Psoas muscle (tissue), 7 donors: ENCODE measurements at regions not wholly inside any gene's neighbourhood (a gene's known extent, or its start where the extent isn't known, plus 50 kb on each side); places are given as distances from the start of the nearest gene placed in this dataset.

Source experiments
- ATAC-seq, 4 donors: fragments of 200-7000 bp; cut with Tn5 transposase; one replicate each; pipeline ENCODE4 v1.9.1; 2020; ENCODE audit warnings: moderate library complexity in 3 of 4, mild to moderate bottlenecking in 2 of 4
- DNase-seq, 2 donors: peaks; one replicate each; pipeline ENCODE4 v3.0.0-alpha.2; 2020
- H3K27ac ChIP-seq: fragments of 200-600 bp; one replicate; pipeline ENCODE4 v1.8.0; 2022
- H3K27me3 ChIP-seq, 3 donors: fragments of 200-600 bp in 1 of 3; one replicate each; pipeline versions ENCODE4 v1.6.1 to v1.8.0; 2013 to 2022; ENCODE audit warnings: low read length in 2 of 3, mild to moderate bottlenecking in 2 of 3, moderate library complexity in 1 of 3; ENCODE audit not compliant: insufficient read depth in 3 of 3
- H3K36me3 ChIP-seq, 2 donors: fragments of 200-600 bp in 1 of 2; one replicate each; pipeline versions ENCODE4 v1.6.1 to v1.8.0; 2013 to 2022; ENCODE audit warnings: low read depth in 1 of 2, mild to moderate bottlenecking in 1 of 2, moderate library complexity in 1 of 2; ENCODE audit not compliant: insufficient read depth in 1 of 2
- H3K4me1 ChIP-seq: fragments of 200-600 bp; one replicate; pipeline ENCODE4 v1.8.0; 2022
- H3K4me3 ChIP-seq: fragments of 200-600 bp; one replicate; pipeline ENCODE4 v1.8.0; 2022; ENCODE audit warnings: mild to moderate bottlenecking
- H3K9me3 ChIP-seq: fragments of 200-600 bp; one replicate; pipeline ENCODE4 v1.8.0; 2022
- whole genome bisulfite sequencing, 3 donors: extraction: QIAGEN DNeasy Blood & Tissue Kit; methylation state at CpG; one replicate each; pipeline versions ENCODE4 v1.1.6 to v1.1.7; 2013; 5-methylcytosine and 5-hydroxymethylcytosine counted together
- intact Hi-C, 2 donors: fragments of 100-400 bp; cut with DNase I; formaldehyde crosslinking; loops; one replicate each; pipeline versions ENCODE4 v1.11.0 to v1.14.2; 2022
- TF ChIP-seq, protein P1 (sequence below): fragments of 200-600 bp; IDR thresholded peaks from one replicate; pipeline ENCODE4 v1.8.0; 2022; ENCODE audit warnings: antibody characterized with exemption
- donor health status: healthy with polysubstance abuse.
- donor health status: DM: no; HTN: no; CAD: no; lungs with moderate emphysema.
- donor health status: Bipolar disorder and iron deficiency.
- donor health status: healthy.
- donor health status: DM: yes; HTN: yes; CAD: no.
- donor health status: DM: no; HTN: no; CAD: no.
- donor health status: DM: yes; HTN: yes; CAD: no.

DNA sequence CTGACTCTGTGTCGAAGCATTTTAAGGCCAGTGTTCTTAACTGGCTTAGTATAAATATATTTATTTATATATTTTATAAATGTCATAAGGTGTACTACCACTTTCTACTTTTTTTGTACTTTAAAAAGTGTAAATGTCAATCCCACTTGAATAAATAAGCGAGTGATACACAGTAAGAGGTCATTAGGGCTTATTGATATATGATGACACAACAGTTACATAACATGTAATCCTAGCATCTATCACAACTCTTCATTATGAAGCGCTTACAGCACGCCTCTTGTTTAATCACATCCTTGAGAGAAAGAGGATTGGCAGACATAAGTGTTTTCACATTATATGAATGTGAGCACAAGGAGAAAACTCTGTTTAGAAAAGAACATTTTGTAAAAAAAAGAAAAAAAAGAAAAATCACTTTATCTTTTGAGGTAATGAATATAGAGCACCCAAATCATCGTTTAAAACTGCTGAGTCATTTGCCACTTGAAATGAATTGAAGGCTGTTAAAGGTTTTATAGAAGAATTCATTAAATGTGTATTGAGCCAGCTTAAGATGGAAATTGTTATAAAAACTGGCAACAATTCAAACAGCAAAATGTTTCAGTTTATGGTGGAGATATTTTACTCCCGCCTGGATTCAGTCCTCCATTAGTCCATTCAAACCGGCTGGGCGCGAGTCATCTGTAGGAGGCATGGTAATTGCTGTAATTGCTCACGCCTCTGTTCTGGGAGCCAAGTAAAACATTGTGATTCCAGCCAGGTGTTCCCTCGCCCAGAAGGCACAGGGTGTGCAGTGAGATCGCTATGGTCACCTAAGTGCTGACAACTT lies 627.3 kb upstream of the KIRREL3 start:
- Histone ChIP-seq H3K4me3 (no peak overlapping the region), H3K4me1 (no peaks in the 10 kb centered on the region), H3K27ac (no peak overlapping the region), H3K27me3 (no peaks in the 10 kb centered on the region), H3K36me3 (no peaks in the 10 kb centered on the region), H3K9me3 (no peaks in the 10 kb centered on the region)
- 45 to 52% (median 51%) methylated on average over 12 of the region's 12 CpGs for WGBS, 3 donors
- TF ChIP-seq, protein P1, sequence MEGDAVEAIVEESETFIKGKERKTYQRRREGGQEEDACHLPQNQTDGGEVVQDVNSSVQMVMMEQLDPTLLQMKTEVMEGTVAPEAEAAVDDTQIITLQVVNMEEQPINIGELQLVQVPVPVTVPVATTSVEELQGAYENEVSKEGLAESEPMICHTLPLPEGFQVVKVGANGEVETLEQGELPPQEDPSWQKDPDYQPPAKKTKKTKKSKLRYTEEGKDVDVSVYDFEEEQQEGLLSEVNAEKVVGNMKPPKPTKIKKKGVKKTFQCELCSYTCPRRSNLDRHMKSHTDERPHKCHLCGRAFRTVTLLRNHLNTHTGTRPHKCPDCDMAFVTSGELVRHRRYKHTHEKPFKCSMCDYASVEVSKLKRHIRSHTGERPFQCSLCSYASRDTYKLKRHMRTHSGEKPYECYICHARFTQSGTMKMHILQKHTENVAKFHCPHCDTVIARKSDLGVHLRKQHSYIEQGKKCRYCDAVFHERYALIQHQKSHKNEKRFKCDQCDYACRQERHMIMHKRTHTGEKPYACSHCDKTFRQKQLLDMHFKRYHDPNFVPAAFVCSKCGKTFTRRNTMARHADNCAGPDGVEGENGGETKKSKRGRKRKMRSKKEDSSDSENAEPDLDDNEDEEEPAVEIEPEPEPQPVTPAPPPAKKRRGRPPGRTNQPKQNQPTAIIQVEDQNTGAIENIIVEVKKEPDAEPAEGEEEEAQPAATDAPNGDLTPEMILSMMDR, result no peak
- DNase-seq (peak in 1 of 2 donors; percentile 17), ATAC-seq (peak in 1 of 4 donors; percentile 60)
- intact Hi-C loops, result no loop called here

GRCh38 chr11:127627204-127627603 lies 626.6 kb upstream of the KIRREL3 start:
- no peak overlapping the region for H3K27ac ChIP-seq
- TF ChIP-seq, protein P1, result no peak
- no peaks in the 10 kb centered on the region for H3K27me3 ChIP-seq
- H3K36me3 ChIP-seq, result no peaks in the 10 kb centered on the region
- WGBS, 3 donors, result 81 to 93% (median 89%) methylated on average over 1 of the region's 1 CpG
- no peak for ATAC-seq
- no peak overlapping the region for H3K4me3 ChIP-seq
- intact Hi-C loops, result no loop called here
- no peak for DNase-seq
- no peaks in the 10 kb centered on the region for H3K9me3 ChIP-seq
- H3K4me1 ChIP-seq, result no peaks in the 10 kb centered on the region

DNA sequence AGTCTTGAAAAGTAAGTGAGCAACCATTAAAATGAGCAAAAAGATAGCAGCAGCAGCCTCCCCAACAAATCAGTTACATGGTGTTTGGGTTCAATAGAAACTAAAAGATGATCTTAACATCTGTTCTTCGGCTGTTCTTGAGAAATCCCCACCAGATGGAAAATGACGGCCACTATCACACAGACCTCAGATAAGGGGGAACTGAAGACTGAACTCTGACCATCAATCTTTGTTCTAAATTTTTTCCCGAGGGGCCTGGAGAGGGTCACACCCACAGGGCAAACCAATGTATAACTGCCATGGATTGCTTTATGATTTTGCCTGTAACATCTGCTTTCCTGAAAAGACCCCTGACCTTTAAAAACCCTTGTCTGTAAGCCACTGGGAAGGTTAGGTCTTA lies 624.8 kb upstream of the KIRREL3 start:
- 43 to 52% (median 45%) methylated on average over 3 of the region's 3 CpGs for WGBS, 3 donors
- intact Hi-C loops, result no loop called here
- TF ChIP-seq, protein P1, result no peak
- Histone ChIP-seq H3K4me1 (no peaks in the 10 kb centered on the region), H3K27ac (no peak overlapping the region), H3K27me3 (no peaks in the 10 kb centered on the region), H3K9me3 (no peaks in the 10 kb centered on the region), H3K4me3 (no peak overlapping the region), H3K36me3 (no peaks in the 10 kb centered on the region)
- ATAC-seq (no peak), DNase-seq (no peak)

GRCh38 chr11:127624306-127624856 lies 623.8 kb upstream of the KIRREL3 start:
- DNase-seq, result no peak
- Histone ChIP-seq H3K27ac (no peak overlapping the region), H3K4me3 (no peak overlapping the region), H3K36me3 (no peaks in the 10 kb centered on the region), H3K27me3 (no peaks in the 10 kb centered on the region), H3K4me1 (no peaks in the 10 kb centered on the region), H3K9me3 (no peaks in the 10 kb centered on the region)
- TF ChIP-seq, protein P1, result no peak
- 25 to 32% (median 30%) methylated on average over 10 of the region's 10 CpGs for WGBS, 3 donors
- intact Hi-C loops, result no loop called here
- no peak for ATAC-seq
